Stimulated activated naive B cell treated with anti-CD40 and anti-IgM and Interleukin-4, amounts not matched to agents 10 μg/mL and 1 μg/mL and 100 μg/mL, for 72 hours (primary cell): ENCODE measurements at regions not wholly inside any gene's neighbourhood (a gene's known extent, or its start where the extent isn't known, plus 50 kb on each side); places are given as distances from the start of the nearest gene placed in this dataset.

Experiments used
- ATAC-seq, 2 donors: fragments of 150-1000 bp; cut with Tn5 transposase; replicated peaks; 2 replicates each; pipeline ENCODE4 v1.10.0; 2021; ENCODE audit warnings: moderate library complexity in 1 of 2
- DNase-seq: peaks from one replicate; pipeline ENCODE4 v3.0.0; 2021
- H3K27ac Mint-ChIP-seq: one replicate; pipeline ENCODE4 v1.8.0; 2022; ENCODE audit warnings: mild to moderate bottlenecking, mixed read lengths
- H3K27me3 Mint-ChIP-seq, 2 donors: one replicate each; pipeline ENCODE4 v1.8.0; 2022; ENCODE audit warnings: mixed read lengths in 2 of 2
- H3K36me3 Mint-ChIP-seq, 2 donors: one replicate each; pipeline ENCODE4 v1.8.0; 2022; ENCODE audit warnings: mixed read lengths in 2 of 2, mild to moderate bottlenecking in 1 of 2
- H3K4me1 Mint-ChIP-seq, 2 donors: one replicate each; pipeline ENCODE4 v1.8.0; 2022; ENCODE audit warnings: mixed read lengths in 2 of 2, mild to moderate bottlenecking in 1 of 2
- H3K4me3 Mint-ChIP-seq, 2 donors: one replicate each; pipeline ENCODE4 v1.8.0; 2022; ENCODE audit warnings: mild to moderate bottlenecking in 2 of 2, mixed read lengths in 2 of 2, moderate library complexity in 1 of 2
- H3K9me3 Mint-ChIP-seq, 2 donors: one replicate each; pipeline ENCODE4 v1.8.0; 2022; ENCODE audit warnings: mixed read lengths in 2 of 2, mild to moderate bottlenecking in 1 of 2

GRCh38 chr2:105598829-105599698 lies 145.6 kb upstream of the NCK2 start:
- peaks cover 7 to 9% of the 10 kb centered on the region in 2 donors for H3K4me1 Mint-ChIP-seq
- DNase-seq (no peak), ATAC-seq (peak; percentile 16 to 25)
- H3K27me3 Mint-ChIP-seq: peaks cover 0 to 3% of the 10 kb centered on the region in 2 donors
- H3K36me3 Mint-ChIP-seq: no peaks in the 10 kb centered on the region
- peaks cover 0 to 1% of the 10 kb centered on the region in 2 donors for H3K9me3 Mint-ChIP-seq
- no peak overlapping the region for H3K4me3 Mint-ChIP-seq
- no peak overlapping the region for H3K27ac Mint-ChIP-seq

GRCh38 chr2:105597806-105598803 lies 146.6 kb upstream of the NCK2 start:
- DNase-seq: no peak
- peaks cover 0 to 1% of the 10 kb centered on the region in 2 donors for H3K9me3 Mint-ChIP-seq
- no peaks in the 10 kb centered on the region for H3K36me3 Mint-ChIP-seq
- peaks cover 0 to 3% of the 10 kb centered on the region in 2 donors for H3K27me3 Mint-ChIP-seq
- H3K4me1 Mint-ChIP-seq: peaks cover 7 to 11% of the 10 kb centered on the region in 2 donors
- no peak for ATAC-seq
- H3K27ac Mint-ChIP-seq: no peak overlapping the region
- no peak overlapping the region for H3K4me3 Mint-ChIP-seq

- Mint-ChIP-seq H3K27me3 (peaks cover 0 to under 1% of the 10 kb centered on the region in 2 donors), H3K4me1 (peaks cover 7 to 11% of the 10 kb centered on the region in 2 donors), H3K27ac (no peak overlapping the region), H3K9me3 (peaks cover 0 to under 1% of the 10 kb centered on the region in 2 donors), H3K4me3 (no peak overlapping the region), H3K36me3 (no peaks in the 10 kb centered on the region)
- DNase-seq (no peak), ATAC-seq (no peak)
Observed at GRCh38 chr2:105597011-105597805, 147.5 kb upstream of the NCK2 start.

- ATAC-seq (no peak), DNase-seq (no peak)
- Mint-ChIP-seq H3K4me3 (no peak overlapping the region), H3K27me3 (no peaks in the 10 kb centered on the region), H3K9me3 (no peaks in the 10 kb centered on the region), H3K4me1 (peaks cover 7 to 11% of the 10 kb centered on the region in 2 donors), H3K36me3 (no peaks in the 10 kb centered on the region), H3K27ac (no peak overlapping the region)
Observed at GRCh38 chr2:105596411-105596921, 148.2 kb upstream of the NCK2 start.

GRCh38 chr2:105595536-105595935 lies 149.2 kb upstream of the NCK2 start:
- ATAC-seq: peak; percentile 55 to 63
- peaks cover 7 to 11% of the 10 kb centered on the region in 2 donors for H3K4me1 Mint-ChIP-seq

GRCh38 chr2:105593221-105593967 lies 151.3 kb upstream of the NCK2 start:
- no peaks in the 10 kb centered on the region for H3K27me3 Mint-ChIP-seq
- H3K9me3 Mint-ChIP-seq: peaks cover 8 to 10% of the 10 kb centered on the region in 2 donors
- ATAC-seq (no peak), DNase-seq (no peak)
- H3K36me3 Mint-ChIP-seq: peaks cover 0 to 8% of the 10 kb centered on the region in 2 donors
- H3K27ac Mint-ChIP-seq: no peak overlapping the region
- no peak overlapping the region for H3K4me3 Mint-ChIP-seq
- H3K4me1 Mint-ChIP-seq: peaks cover 7 to 11% of the 10 kb centered on the region in 2 donors

More at GRCh38 chr2:105595536-105595935, 149.2 kb upstream of the NCK2 start:
- no peak for DNase-seq
- H3K36me3 Mint-ChIP-seq: no peaks in the 10 kb centered on the region
- H3K9me3 Mint-ChIP-seq: no peaks in the 10 kb centered on the region
- H3K4me3 Mint-ChIP-seq: no peak overlapping the region
- H3K27ac Mint-ChIP-seq: no peak overlapping the region
- H3K27me3 Mint-ChIP-seq: no peaks in the 10 kb centered on the region

- Mint-ChIP-seq H3K36me3 (peaks cover 3 to 16% of the 10 kb centered on the region in 2 donors), H3K4me3 (no peak overlapping the region), H3K9me3 (peaks cover 9 to 20% of the 10 kb centered on the region in 2 donors), H3K27me3 (no peaks in the 10 kb centered on the region), H3K27ac (no peak overlapping the region), H3K4me1 (peaks cover 7 to 11% of the 10 kb centered on the region in 2 donors)
- DNase-seq (no peak), ATAC-seq (no peak)
Observed at GRCh38 chr2:105592288-105592687, 152.4 kb upstream of the NCK2 start.

GRCh38 chr2:105590780-105591660 lies 153.7 kb upstream of the NCK2 start:
- ATAC-seq: no peak
- Mint-ChIP-seq H3K27ac (no peak overlapping the region), H3K9me3 (peaks cover 9 to 21% of the 10 kb centered on the region in 2 donors), H3K36me3 (peaks cover 3 to 16% of the 10 kb centered on the region in 2 donors), H3K27me3 (no peaks in the 10 kb centered on the region), H3K4me1 (peaks cover 4 to 11% of the 10 kb centered on the region in 2 donors), H3K4me3 (no peak overlapping the region)
- no peak for DNase-seq

- Mint-ChIP-seq H3K4me3 (no peak overlapping the region), H3K27ac (no peak overlapping the region), H3K4me1 (peaks cover 2 to 5% of the 10 kb centered on the region in 2 donors), H3K36me3 (peaks cover 3 to 18% of the 10 kb centered on the region in 2 donors), H3K27me3 (no peaks in the 10 kb centered on the region), H3K9me3 (peaks cover 9 to 21% of the 10 kb centered on the region in 2 donors)
- ATAC-seq (no peak), DNase-seq (no peak)
Observed at GRCh38 chr2:105588581-105588980, 156.1 kb upstream of the NCK2 start.

GRCh38 chr2:105587637-105588036 lies 157.1 kb upstream of the NCK2 start:
- Mint-ChIP-seq H3K27ac (no peak overlapping the region), H3K9me3 (peaks cover 9 to 21% of the 10 kb centered on the region in 2 donors), H3K4me1 (peaks cover 4 to 5% of the 10 kb centered on the region in 2 donors), H3K36me3 (peaks cover 3 to 18% of the 10 kb centered on the region in 2 donors), H3K4me3 (no peak overlapping the region), H3K27me3 (no peaks in the 10 kb centered on the region)
- DNase-seq (no peak), ATAC-seq (no peak)

GRCh38 chr2:105584435-105585010 lies 160.2 kb upstream of the NCK2 start:
- Mint-ChIP-seq H3K4me1 (peaks cover 11 to 14% of the 10 kb centered on the region in 2 donors), H3K27ac (no peak overlapping the region)
- no peak for ATAC-seq

More at GRCh38 chr2:105584435-105585010, 160.2 kb upstream of the NCK2 start:
- Mint-ChIP-seq H3K9me3 (peaks cover 5 to 15% of the 10 kb centered on the region in 2 donors), H3K4me3 (no peak overlapping the region), H3K27me3 (no peaks in the 10 kb centered on the region), H3K36me3 (peaks cover 3 to 14% of the 10 kb centered on the region in 2 donors)
- DNase-seq: no peak
